PC-3 (cell line): ENCODE measurements at regions not wholly inside any gene's neighbourhood (a gene's known extent, or its start where the extent isn't known, plus 50 kb on each side); places are given as distances from the start of the nearest gene placed in this dataset.

Experiments used
- ATAC-seq: fragments of 200-7000 bp; cut with Tn5 transposase; 2 replicates; pipeline ENCODE4 v1.9.1; 2020; ENCODE audit warnings: mild to moderate bottlenecking, moderate library complexity
- BruUV-seq: library from RNA; stranded (reverse); fragments of 400-500 nt; replicated peaks from 2 replicates; lab custom pipeline; 2021; lab: Mats Ljungman, UMichigan
- CTCF ChIA-PET: fragments of 300-600 bp; sonication (Branson Sonifier 250); formaldehyde crosslinking; loops from one replicate; lab custom pipeline; 2022; ENCODE audit warnings: antibody characterized with exemption; lab: Charles Lee
- POLR2A ChIA-PET: fragments of 300-600 bp; sonication (Branson Sonifier 250); formaldehyde crosslinking; loops from one replicate; lab custom pipeline; 2022; ENCODE audit warnings: antibody characterized with exemption; ENCODE audit not compliant: unreplicated experiment; lab: Charles Lee
- DNase-seq: peaks from one replicate; pipeline ENCODE4 v3.0.0-alpha.2; 2015
- H2AFZ ChIP-seq: fragments of 300-600 bp; sonication (generic); 2 replicates; pipeline ENCODE4 v1.6.0; 2016; ENCODE audit warnings: antibody characterized with exemption, low read length
- H3F3A ChIP-seq: fragments of 300-600 bp; sonication (generic); one replicate; pipeline ENCODE4 v1.6.0; 2017; ENCODE audit warnings: antibody characterized with exemption, low read length, control low read depth, mild to moderate bottlenecking; ENCODE audit not compliant: unreplicated experiment
- H3K27ac ChIP-seq: fragments of 300-600 bp; sonication (generic); 2 replicates; pipeline ENCODE4 v1.5.1; 2016; ENCODE audit warnings: mild to moderate bottlenecking, low read length
- H3K27me3 ChIP-seq: fragments of 300-600 bp; sonication (generic); 2 replicates; pipeline ENCODE4 v1.6.1; 2016; ENCODE audit warnings: low read length, mixed read lengths
- H3K36me3 ChIP-seq: fragments of 300-600 bp; sonication (generic); 2 replicates; pipeline ENCODE4 v1.6.1; 2016; ENCODE audit warnings: low read depth, mixed run types, low read length, mixed read lengths
- H3K4me1 ChIP-seq: fragments of 300-600 bp; sonication (generic); 2 replicates; pipeline ENCODE4 v1.5.1; 2016; ENCODE audit warnings: low read length; ENCODE audit not compliant: insufficient read depth
- H3K4me2 ChIP-seq: fragments of 300-600 bp; sonication (generic); 2 replicates; pipeline ENCODE4 v1.6.0; 2016; ENCODE audit warnings: low read length
- H3K4me3 ChIP-seq: fragments of 300-600 bp; sonication (generic); 2 replicates; pipeline ENCODE4 v1.5.1; 2016; ENCODE audit warnings: mild to moderate bottlenecking, low read length, mixed read lengths
- H3K79me2 ChIP-seq: fragments of 300-600 bp; sonication (generic); 2 replicates; pipeline ENCODE4 v1.6.1; 2017; ENCODE audit warnings: low read length, mixed read lengths
- H3K9ac ChIP-seq: fragments of 300-600 bp; sonication (generic); 2 replicates; pipeline ENCODE4 v1.6.0; 2016; ENCODE audit warnings: mild to moderate bottlenecking, low read length
- H3K9me2 ChIP-seq: fragments of 300-600 bp; sonication (generic); replicated peaks from 2 replicates; pipeline ENCODE4 v1.6.1; 2016; ENCODE audit warnings: mixed run types, low read length, mixed read lengths
- H3K9me3 ChIP-seq: fragments of 300-600 bp; sonication (generic); 2 replicates; pipeline ENCODE4 v1.6.1; 2016; ENCODE audit warnings: low read length, mixed read lengths
- H4K20me1 ChIP-seq: fragments of 300-600 bp; sonication (generic); 2 replicates; pipeline ENCODE4 v1.6.1; 2016; ENCODE audit warnings: low read length, mixed read lengths
- EZH2 ChIP-seq: fragments of 300-600 bp; sonication (generic); IDR thresholded peaks from one replicate; pipeline ENCODE4 v1.6.1; 2017; ENCODE audit warnings: antibody characterized with exemption, mild to moderate bottlenecking, low read length; ENCODE audit not compliant: unreplicated experiment
- EZH2phosphoT487 ChIP-seq: fragments of 300-600 bp; sonication (generic); IDR thresholded peaks from 2 replicates; pipeline ENCODE4 v1.6.1; 2018; ENCODE audit warnings: mild to moderate bottlenecking, antibody characterized with exemption, low read length, borderline replicate concordance
- intact Hi-C: fragments of 100-400 bp; cut with micrococcal nuclease; formaldehyde crosslinking; loops from 2 replicates; pipeline ENCODE4 v1.9.0; 2023
- TF ChIP-seq, protein P1 (sequence below): fragments of 300-600 bp; sonication (generic); conservative IDR thresholded peaks from 2 replicates; pipeline ENCODE4 v1.5.1; 2017; ENCODE audit warnings: antibody characterized with exemption, low read depth, mild to moderate bottlenecking, low read length

DNA sequence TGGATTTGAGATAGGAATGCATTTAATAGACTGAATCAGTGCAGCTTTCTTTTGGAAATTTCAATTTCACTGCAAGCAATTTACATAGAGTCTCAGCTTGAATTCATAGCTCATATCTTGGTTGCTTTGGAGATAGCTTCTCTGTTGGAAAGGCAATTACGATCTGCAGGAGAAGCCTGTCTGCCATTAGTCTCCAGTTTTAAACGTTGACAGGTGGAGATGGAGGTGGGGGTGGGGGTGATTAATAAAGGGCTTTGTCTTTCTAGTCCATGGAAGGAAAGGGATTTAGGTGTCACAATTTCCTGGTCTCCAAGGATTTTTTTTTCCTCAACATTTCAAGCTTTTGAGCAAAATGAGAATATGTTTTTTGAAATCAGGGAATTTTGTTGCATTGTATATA, 184.7 kb downstream of the CARTPT start:
- CTCF ChIA-PET, result no interaction called here
- intact Hi-C loops, result no loop called here
- H3K36me3 ChIP-seq, result no peaks in the 10 kb centered on the region
- no peaks in the 10 kb centered on the region for H3F3A ChIP-seq
- no peak overlapping the region for H3K4me3 ChIP-seq
- no peaks in the 10 kb centered on the region for H3K79me2 ChIP-seq
- ATAC-seq, result no peak
- H3K27me3 ChIP-seq, result no peaks in the 10 kb centered on the region
- no peak overlapping the region for H3K4me2 ChIP-seq
- H3K9ac ChIP-seq, result no peak overlapping the region
- POLR2A ChIA-PET, result no interaction called here
- BruUV-seq, result no TSS peak
- H2AFZ ChIP-seq, result no peak overlapping the region
- H3K4me1 ChIP-seq, result no peaks in the 10 kb centered on the region
- H3K9me3 ChIP-seq, result no peaks in the 10 kb centered on the region
- H3K9me2 ChIP-seq, result no peaks in the 10 kb centered on the region
- no peak for DNase-seq
- no peak overlapping the region for H3K27ac ChIP-seq
- TF ChIP-seq EZH2phosphoT487, result no peak
- TF ChIP-seq, protein P1, sequence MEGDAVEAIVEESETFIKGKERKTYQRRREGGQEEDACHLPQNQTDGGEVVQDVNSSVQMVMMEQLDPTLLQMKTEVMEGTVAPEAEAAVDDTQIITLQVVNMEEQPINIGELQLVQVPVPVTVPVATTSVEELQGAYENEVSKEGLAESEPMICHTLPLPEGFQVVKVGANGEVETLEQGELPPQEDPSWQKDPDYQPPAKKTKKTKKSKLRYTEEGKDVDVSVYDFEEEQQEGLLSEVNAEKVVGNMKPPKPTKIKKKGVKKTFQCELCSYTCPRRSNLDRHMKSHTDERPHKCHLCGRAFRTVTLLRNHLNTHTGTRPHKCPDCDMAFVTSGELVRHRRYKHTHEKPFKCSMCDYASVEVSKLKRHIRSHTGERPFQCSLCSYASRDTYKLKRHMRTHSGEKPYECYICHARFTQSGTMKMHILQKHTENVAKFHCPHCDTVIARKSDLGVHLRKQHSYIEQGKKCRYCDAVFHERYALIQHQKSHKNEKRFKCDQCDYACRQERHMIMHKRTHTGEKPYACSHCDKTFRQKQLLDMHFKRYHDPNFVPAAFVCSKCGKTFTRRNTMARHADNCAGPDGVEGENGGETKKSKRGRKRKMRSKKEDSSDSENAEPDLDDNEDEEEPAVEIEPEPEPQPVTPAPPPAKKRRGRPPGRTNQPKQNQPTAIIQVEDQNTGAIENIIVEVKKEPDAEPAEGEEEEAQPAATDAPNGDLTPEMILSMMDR, result no peak
- no peak for TF ChIP-seq EZH2
- no peaks in the 10 kb centered on the region for H4K20me1 ChIP-seq

GRCh38 chr5:71904852-71905251, 185.8 kb downstream of the CARTPT start:
- Histone ChIP-seq H3K9ac (no peak overlapping the region), H4K20me1 (no peaks in the 10 kb centered on the region), H3K4me3 (no peak overlapping the region), H3K36me3 (no peaks in the 10 kb centered on the region), H3K27me3 (no peaks in the 10 kb centered on the region), H3K4me1 (no peaks in the 10 kb centered on the region), H3K4me2 (no peak overlapping the region), H3K9me3 (no peaks in the 10 kb centered on the region), H3K79me2 (no peaks in the 10 kb centered on the region), H3K9me2 (no peaks in the 10 kb centered on the region), H3K27ac (no peak overlapping the region), H2AFZ (no peak overlapping the region), H3F3A (no peaks in the 10 kb centered on the region)
- intact Hi-C loops, result no loop called here
- ATAC-seq (no peak), DNase-seq (no peak)
- BruUV-seq, result no TSS peak
- POLR2A ChIA-PET, result no interaction called here
- CTCF ChIA-PET, result no interaction called here
- TF ChIP-seq, protein P1, result no peak
- TF ChIP-seq EZH2 (no peak), EZH2phosphoT487 (no peak)

GRCh38 chr5:71905834-71906711, 187.0 kb downstream of the CARTPT start:
- intact Hi-C loops, result no loop called here
- Histone ChIP-seq H2AFZ (no peak overlapping the region), H3F3A (no peaks in the 10 kb centered on the region), H3K79me2 (no peaks in the 10 kb centered on the region), H3K27ac (no peak overlapping the region), H4K20me1 (no peaks in the 10 kb centered on the region), H3K9me2 (no peaks in the 10 kb centered on the region), H3K4me3 (no peak overlapping the region), H3K4me2 (no peak overlapping the region), H3K9me3 (no peaks in the 10 kb centered on the region), H3K4me1 (no peaks in the 10 kb centered on the region), H3K9ac (no peak overlapping the region), H3K36me3 (no peaks in the 10 kb centered on the region), H3K27me3 (no peaks in the 10 kb centered on the region)
- ChIA-PET POLR2A (no interaction called here), CTCF (no interaction called here)
- no peak for DNase-seq
- no TSS peak for BruUV-seq
- ATAC-seq, result no peak
- TF ChIP-seq EZH2phosphoT487 (no peak), EZH2 (no peak)
- TF ChIP-seq, protein P1, result no peak
